Right lobe of liver (tissue), 4 donors: ENCODE measurements at regions not wholly inside any gene's neighbourhood (a gene's known extent, or its start where the extent isn't known, plus 50 kb on each side); places are given as distances from the start of the nearest gene placed in this dataset.

Experiments used
- CTCF ChIP-seq, 4 donors: fragments of 200-600 bp in 3 of 4; fragments of 450-650 bp in 1 of 4; IDR thresholded peaks; one replicate each; pipeline versions ENCODE4 v1.5.1 to v1.8.0; 2016 to 2022; ENCODE audit warnings: antibody characterized with exemption in 4 of 4, mild to moderate bottlenecking in 2 of 4
- POLR2A ChIP-seq: fragments of 450-650 bp; IDR thresholded peaks from one replicate; pipeline ENCODE4 v1.6.1; 2017; ENCODE audit warnings: antibody characterized with exemption, mild to moderate bottlenecking
- donor health status: DM: no; HTN: no; CAD: no.
- donor health status: DM: no; HTN: no; CAD: no.
- donor health status: DM: no; HTN: yes; CAD: no.

DNA sequence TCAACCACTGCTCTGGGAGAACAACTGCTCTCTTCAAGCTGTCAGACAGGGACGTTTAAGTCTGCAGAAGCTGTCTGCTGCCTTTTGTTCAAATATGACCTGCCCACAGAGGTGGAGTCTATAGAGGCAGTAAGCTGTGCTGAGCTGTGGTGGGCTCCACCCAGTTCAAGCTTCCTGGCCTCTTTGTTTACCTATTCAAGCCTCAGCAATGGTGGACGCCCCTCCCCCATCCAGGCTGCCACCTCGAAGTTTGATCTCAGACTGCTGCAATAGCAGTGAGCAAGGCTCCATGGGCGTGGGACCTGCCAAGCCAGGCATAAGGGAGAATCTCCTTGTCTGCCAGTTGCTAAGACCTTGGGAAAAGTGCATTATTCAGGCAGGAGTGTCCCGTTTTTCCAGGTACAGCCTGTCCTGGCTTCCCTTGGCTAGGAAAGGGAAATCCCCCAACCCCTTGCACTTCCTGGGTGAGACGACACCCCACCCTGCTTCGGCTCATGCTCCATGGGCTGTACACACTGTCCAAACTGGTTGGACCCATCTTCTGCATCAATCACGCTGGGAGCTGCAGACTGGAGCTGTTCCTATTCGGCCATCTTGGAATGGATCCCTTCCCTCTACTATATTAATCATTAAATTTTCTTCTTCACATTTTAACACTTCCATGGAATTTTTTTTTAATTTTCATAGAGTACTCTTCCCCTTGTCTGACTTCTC lies 167.0 kb upstream of the UBE2E2 start:
- TF ChIP-seq CTCF (IDR thresholded peaks at IDR 0.05) (no peak), POLR2A (no peak)
